NB4 (cell line): ENCODE measurements at regions not wholly inside any gene's neighbourhood (a gene's known extent, or its start where the extent isn't known, plus 50 kb on each side); places are given as distances from the start of the nearest gene placed in this dataset.

ENCODE experiments used
- POLR2A ChIP-seq: IDR thresholded peaks from 2 replicates; pipeline ENCODE4 v1.6.1; 2011; ENCODE audit warnings: mild to moderate bottlenecking; ENCODE audit not compliant: insufficient read length; ENCODE audit errors: extremely low read depth
- TF ChIP-seq, protein P1 (sequence below): IDR thresholded peaks from one replicate; pipeline ENCODE4 v1.5.1; 2012; ENCODE audit warnings: low read depth, low read length

DNA sequence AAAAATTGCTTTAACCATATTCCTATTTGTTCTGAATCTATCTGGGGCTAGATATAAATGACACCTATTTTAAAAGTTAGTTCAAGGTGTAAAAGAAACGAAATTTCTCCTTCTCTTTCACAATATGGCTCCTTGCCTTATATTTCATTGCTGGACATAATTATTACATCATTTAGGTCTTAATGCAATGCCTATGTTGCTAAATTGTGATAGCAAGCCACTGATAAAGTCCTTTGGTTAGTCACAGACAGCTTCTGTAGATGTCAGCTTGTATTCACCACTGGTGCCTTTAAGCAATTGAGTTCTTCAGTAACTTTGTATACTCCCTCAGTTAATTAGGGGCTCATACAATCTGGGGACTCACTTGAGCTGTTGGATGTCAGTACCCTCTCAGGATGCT lies 1236.6 kb downstream of the GATA3 start:
- TF ChIP-seq, protein P1, sequence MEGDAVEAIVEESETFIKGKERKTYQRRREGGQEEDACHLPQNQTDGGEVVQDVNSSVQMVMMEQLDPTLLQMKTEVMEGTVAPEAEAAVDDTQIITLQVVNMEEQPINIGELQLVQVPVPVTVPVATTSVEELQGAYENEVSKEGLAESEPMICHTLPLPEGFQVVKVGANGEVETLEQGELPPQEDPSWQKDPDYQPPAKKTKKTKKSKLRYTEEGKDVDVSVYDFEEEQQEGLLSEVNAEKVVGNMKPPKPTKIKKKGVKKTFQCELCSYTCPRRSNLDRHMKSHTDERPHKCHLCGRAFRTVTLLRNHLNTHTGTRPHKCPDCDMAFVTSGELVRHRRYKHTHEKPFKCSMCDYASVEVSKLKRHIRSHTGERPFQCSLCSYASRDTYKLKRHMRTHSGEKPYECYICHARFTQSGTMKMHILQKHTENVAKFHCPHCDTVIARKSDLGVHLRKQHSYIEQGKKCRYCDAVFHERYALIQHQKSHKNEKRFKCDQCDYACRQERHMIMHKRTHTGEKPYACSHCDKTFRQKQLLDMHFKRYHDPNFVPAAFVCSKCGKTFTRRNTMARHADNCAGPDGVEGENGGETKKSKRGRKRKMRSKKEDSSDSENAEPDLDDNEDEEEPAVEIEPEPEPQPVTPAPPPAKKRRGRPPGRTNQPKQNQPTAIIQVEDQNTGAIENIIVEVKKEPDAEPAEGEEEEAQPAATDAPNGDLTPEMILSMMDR: no peak
- no peak for TF ChIP-seq POLR2A
